GM12878 (cell line): ENCODE measurements at regions not wholly inside any gene's neighbourhood (a gene's known extent, or its start where the extent isn't known, plus 50 kb on each side); places are given as distances from the start of the nearest gene placed in this dataset.

Experiments used
- ATF2 ChIP-seq: IDR thresholded peaks from 2 replicates; pipeline ENCODE4 v1.6.1; 2012; ENCODE audit warnings: low read length, inconsistent platforms
- CBX5 ChIP-seq: sonication (generic); IDR thresholded peaks from 2 replicates; pipeline ENCODE4 v1.6.1; 2016; ENCODE audit warnings: low read depth, moderate library complexity, mild to moderate bottlenecking, inconsistent platforms
- CEBPB ChIP-seq, 2 experiments: fragments of 150-350 bp in 1 of 2; IDR thresholded peaks; 2 replicates each; pipeline ENCODE4 v1.6.1; 2012 to 2014; ENCODE audit warnings: low read depth in 2 of 2, low read length in 2 of 2, borderline replicate concordance in 1 of 2, inconsistent platforms in 1 of 2
- GABPA ChIP-seq: IDR thresholded peaks from 2 replicates; pipeline ENCODE4 v1.6.1; 2014; ENCODE audit warnings: antibody characterized with exemption, low read depth, mild to moderate bottlenecking, inconsistent platforms
- KDM1A ChIP-seq: fragments of 200-600 bp; sonication (generic); IDR thresholded peaks from 2 replicates; pipeline ENCODE4 v1.6.1; 2016; ENCODE audit warnings: borderline replicate concordance
- MEF2A ChIP-seq: IDR thresholded peaks from 2 replicates; pipeline ENCODE4 v1.6.1; 2011; ENCODE audit warnings: low read depth, mild to moderate bottlenecking, low read length, moderate library complexity; ENCODE audit not compliant: insufficient read depth
- MLLT1 ChIP-seq: fragments of 450-650 bp; IDR thresholded peaks from 2 replicates; pipeline ENCODE4 v1.6.1; 2016; ENCODE audit warnings: mild to moderate bottlenecking
- NBN ChIP-seq: fragments of 450-650 bp; IDR thresholded peaks from 2 replicates; pipeline ENCODE4 v1.6.1; 2016
- NR2C2 ChIP-seq: IDR thresholded peaks from 2 replicates; pipeline ENCODE4 v1.6.1; 2011; ENCODE audit warnings: borderline replicate concordance, low read depth; ENCODE audit not compliant: control insufficient read depth, insufficient read length
- RAD21 ChIP-seq: IDR thresholded peaks from 2 replicates; pipeline ENCODE4 v1.6.1; 2011; ENCODE audit warnings: mild to moderate bottlenecking, low read depth, low read length, moderate library complexity; ENCODE audit not compliant: insufficient read depth
- RELB ChIP-seq: fragments of 450-650 bp; IDR thresholded peaks from 2 replicates; pipeline ENCODE4 v1.6.1; 2017; ENCODE audit warnings: low read depth, mild to moderate bottlenecking, moderate library complexity
- TF ChIP-seq, protein P1 (sequence below): fragments of 450-650 bp; IDR thresholded peaks from 2 replicates; pipeline ENCODE4 v1.6.1; 2017; ENCODE audit warnings: mild to moderate bottlenecking, low read depth, inconsistent platforms; ENCODE audit not compliant: poor library complexity, severe bottlenecking

DNA sequence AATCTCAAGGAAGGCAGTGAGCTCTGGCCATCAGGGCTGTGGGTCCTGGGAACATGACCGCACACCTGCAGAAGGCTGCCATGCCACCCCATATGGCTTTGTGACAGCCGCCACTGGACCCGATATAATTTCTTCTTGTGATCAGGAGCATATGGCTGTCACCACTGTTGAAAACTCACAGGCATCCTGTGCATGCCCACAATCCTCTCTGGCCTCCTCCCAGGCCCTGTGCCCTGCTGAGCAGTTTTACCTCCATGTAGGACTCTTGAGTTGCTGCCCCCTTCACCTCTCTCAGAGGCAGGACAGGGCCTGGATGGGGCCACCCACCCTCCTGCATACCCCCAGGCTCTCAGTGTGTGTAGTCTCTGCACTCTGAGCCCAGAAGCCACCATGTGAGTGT lies 391.9 kb upstream of the AKR1E2 start (continued):
- no peak for TF ChIP-seq RELB
- no peak for TF ChIP-seq CBX5
- TF ChIP-seq NBN, result no peak
- no peak for TF ChIP-seq ATF2
- no peak for TF ChIP-seq MLLT1
- no peak for TF ChIP-seq NR2C2
- TF ChIP-seq CEBPB (IDR thresholded peaks at IDR 0.05; ENCODE audit: borderline replicate concordance in 1 of 2, low read depth in 2 of 2, low read length in 2 of 2), result no peak
- no peak for TF ChIP-seq MEF2A
- TF ChIP-seq, protein P1, sequence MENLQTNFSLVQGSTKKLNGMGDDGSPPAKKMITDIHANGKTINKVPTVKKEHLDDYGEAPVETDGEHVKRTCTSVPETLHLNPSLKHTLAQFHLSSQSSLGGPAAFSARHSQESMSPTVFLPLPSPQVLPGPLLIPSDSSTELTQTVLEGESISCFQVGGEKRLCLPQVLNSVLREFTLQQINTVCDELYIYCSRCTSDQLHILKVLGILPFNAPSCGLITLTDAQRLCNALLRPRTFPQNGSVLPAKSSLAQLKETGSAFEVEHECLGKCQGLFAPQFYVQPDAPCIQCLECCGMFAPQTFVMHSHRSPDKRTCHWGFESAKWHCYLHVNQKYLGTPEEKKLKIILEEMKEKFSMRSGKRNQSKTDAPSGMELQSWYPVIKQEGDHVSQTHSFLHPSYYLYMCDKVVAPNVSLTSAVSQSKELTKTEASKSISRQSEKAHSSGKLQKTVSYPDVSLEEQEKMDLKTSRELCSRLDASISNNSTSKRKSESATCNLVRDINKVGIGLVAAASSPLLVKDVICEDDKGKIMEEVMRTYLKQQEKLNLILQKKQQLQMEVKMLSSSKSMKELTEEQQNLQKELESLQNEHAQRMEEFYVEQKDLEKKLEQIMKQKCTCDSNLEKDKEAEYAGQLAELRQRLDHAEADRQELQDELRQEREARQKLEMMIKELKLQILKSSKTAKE, result no peak
- TF ChIP-seq KDM1A, result no peak
- no peak for TF ChIP-seq RAD21
- TF ChIP-seq GABPA, result no peak
